GM13977 (cell line): ENCODE measurements at regions not wholly inside any gene's neighbourhood (a gene's known extent, or its start where the extent isn't known, plus 50 kb on each side); places are given as distances from the start of the nearest gene placed in this dataset.

Experiments used
- DNase-seq: peaks from one replicate; pipeline ENCODE4 v3.0.0; 2012; ENCODE audit warnings: low spot score
- CTCF ChIP-seq: IDR thresholded peaks from 2 replicates; pipeline ENCODE4 v1.5.1; 2012; ENCODE audit warnings: mild to moderate bottlenecking, control low read depth; ENCODE audit not compliant: insufficient read depth; ENCODE audit errors: extremely low read depth, missing control alignments
- in situ Hi-C: fragments of 300-500 bp; cut with MboI; formaldehyde crosslinking; loops from one replicate; pipeline ENCODE4 v1.12.0; 2022; ENCODE audit warnings: low sequenced_read_pairs, low pct_unique_long_range_greater_than_20kb, mixed read lengths, inconsistent platforms; ENCODE audit not compliant: unreplicated experiment

DNA sequence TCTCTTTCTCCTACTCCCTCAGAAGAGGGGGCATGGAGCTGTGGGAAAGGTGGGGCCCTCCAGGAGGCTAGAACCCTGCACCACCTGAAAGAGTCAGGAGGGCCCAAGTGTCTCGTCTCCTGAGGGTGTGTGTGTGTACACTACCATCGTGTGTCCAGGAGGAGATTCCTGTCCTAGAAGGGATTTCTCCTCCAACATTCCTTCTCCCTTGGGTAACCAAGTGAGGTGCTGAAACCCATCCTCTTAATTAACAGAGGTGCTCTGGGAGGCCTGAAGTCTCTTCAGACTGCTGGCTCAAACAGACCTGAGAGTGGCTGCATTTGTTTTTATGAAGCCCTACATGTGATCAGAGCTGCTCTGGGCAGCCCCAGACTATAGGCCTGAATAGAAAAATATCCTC is 61.1 kb upstream of the FAM169A start:
- in situ Hi-C loops = no loop called here
- TF ChIP-seq CTCF = no peak
- no peak for DNase-seq

GRCh38 chr5:74919487-74919886 is 53.3 kb upstream of the FAM169A start:
- in situ Hi-C loops = loop anchor here (10.0 to 25.0 kb wide), 3 partner anchors 157 to 1007 kb away; partner anchors contain the start of genes GFM2 and NSA2
- DNase-seq = peak; percentile 60

GRCh38 chr5:74919041-74919440 is 52.9 kb upstream of the FAM169A start:
- in situ Hi-C loops = loop anchor here (10.0 to 25.0 kb wide), 3 partner anchors 157 to 1007 kb away; partner anchors contain the start of genes GFM2 and NSA2
- no peak for TF ChIP-seq CTCF
- no peak for DNase-seq

More at GRCh38 chr5:74919487-74919886, 53.3 kb upstream of the FAM169A start:
- TF ChIP-seq CTCF = peak; percentile 53

DNA sequence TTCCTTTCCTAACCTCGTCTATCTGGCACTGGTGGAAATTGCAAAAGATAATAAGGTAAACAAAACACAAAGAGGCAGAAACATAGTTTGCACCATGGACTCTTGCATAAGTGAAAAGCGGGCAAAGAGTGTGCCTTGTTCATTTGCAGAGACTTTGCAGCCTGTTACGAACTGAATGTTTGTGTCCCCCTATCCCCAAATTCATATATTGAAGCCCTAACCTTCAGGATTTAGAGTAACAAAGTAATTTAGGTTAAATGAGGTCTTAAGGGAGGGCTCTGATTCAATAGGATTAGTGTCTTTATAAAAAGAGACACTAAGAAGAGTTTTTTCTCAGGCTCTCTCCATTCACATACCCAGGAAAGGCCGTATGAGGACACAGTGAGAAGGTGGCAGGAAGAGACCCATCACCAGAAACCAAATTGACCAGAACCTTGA is 52.1 kb upstream of the FAM169A start:
- TF ChIP-seq CTCF = no peak
- DNase-seq = no peak
- in situ Hi-C loops = loop anchor here (10.0 to 25.0 kb wide), 3 partner anchors 156 to 1006 kb away; partner anchors contain the start of genes GFM2 and NSA2

DNA sequence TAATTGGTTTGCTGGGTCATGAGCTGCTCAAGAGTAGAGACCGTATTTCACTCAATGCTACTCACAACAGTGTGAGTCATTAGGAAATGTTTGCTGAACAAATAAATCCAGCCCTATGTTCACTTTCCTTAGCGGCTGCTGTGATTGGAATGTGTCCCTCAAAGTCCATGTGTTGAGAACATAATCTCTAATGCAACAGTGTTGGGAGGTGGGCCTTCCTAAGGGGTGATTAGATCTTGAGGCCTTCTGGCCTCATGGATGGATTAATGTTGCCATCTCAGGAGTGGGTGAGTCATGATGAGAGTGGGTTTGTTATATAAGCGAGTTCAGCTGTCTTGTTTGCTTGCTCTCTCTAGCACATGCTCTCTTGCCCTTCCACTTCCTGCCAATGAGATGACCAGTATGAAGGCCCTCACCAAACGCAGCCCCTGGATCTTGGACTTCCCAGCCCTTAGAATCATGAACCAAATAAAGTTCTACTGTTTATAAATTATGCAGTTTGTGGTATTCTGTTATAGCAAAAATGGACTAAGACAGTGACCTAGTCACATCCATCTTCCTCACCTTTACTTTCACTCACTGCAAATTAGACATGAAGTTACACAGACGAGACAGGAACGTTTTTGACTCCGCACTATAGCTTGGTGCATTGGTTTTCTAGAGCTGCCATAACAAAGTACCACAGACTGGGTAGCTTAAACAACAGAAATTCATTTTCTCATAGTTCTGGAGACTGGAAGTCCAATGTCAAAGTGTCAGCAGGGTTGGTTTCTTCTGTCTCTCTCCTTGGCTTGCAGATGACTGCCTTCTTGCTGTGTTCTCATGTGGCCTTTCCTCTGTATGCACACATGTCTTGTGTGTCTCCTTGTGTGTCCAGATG is 50.9 kb upstream of the FAM169A start:
- DNase-seq = no peak
- in situ Hi-C loops = loop anchor here (10.0 to 25.0 kb wide), 3 partner anchors 155 to 1005 kb away; partner anchors contain the start of genes GFM2 and NSA2

More for the DNA sequence above, 50.9 kb upstream of the FAM169A start:
- TF ChIP-seq CTCF = no peak
